SKM-1 treated with dmso at 0.1 percent for 144 hours (cell line): ENCODE measurements at regions not wholly inside any gene's neighbourhood (a gene's known extent, or its start where the extent isn't known, plus 50 kb on each side); places are given as distances from the start of the nearest gene placed in this dataset.
A peak's percentile ranks its signal among the peaks of the same experiment; 100 is the strongest.

ENCODE experiments used
- DNase-seq: peaks from one replicate; lab custom pipeline; 2025; ENCODE audit not compliant: unreplicated experiment; lab: John Stamatoyannopoulos, UW

DNA sequence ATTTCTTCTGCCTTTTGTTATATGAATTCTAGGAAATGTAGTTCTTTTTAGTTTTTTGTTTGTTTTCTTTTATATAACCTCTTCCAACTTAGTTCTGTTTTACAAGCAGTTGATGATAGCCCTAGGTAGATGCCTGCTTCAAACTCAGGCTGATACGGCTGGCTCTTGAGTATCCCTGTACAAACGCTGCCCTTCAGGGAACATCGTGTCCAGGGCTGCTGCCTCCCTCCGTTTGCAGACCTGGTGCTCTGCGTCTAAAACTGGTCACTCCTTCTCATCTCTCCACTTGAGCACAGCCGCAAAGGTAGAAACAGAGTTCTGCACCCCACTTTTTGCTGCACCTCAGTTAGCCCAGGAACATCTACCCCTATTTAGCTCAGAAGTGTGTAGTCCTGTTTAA lies 310.1 kb downstream of the PRL start:
- DNase-seq: no peak

DNA sequence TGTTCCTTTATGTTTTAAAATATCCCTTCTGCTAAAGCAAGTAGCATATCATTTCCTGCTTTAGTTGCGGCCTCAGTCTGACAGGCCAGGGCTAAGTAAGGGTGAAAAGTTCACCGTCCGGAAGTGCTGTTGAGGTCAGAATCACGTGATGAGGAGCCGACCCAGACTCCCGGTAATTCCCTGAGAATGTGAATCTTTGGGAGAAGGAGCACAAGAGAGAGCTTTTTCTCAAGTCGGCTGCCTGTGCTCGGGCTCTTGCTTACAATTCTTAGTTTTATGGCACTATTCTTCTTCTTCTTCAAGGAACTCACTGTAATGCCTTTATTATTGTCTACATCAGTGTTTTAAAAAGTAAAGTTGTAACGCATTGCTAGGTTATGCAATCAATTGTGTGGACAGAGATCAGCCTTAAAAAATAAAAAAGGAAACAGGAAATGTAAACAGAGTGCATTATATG lies 309.3 kb downstream of the PRL start:
- peak; percentile 69 for DNase-seq

DNA sequence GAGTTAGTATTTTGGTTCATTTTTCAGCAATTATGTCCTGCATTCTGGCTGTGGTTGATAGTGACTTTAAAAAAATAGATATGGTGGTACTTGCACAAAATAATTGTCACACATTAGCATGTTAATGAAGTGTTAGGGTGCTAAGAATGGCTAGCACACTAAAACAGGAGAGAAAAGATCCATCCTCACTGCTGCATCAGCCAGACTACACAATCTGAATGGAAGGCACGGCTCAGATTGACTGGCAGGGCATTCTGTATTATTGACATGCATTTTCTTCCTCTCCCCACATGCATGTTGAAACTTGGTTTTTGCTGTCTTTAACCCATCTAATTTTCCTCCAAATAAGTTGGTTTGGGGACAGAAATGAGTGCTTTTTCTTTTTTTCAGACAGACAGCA lies 306.3 kb downstream of the PRL start:
- no peak for DNase-seq

DNA sequence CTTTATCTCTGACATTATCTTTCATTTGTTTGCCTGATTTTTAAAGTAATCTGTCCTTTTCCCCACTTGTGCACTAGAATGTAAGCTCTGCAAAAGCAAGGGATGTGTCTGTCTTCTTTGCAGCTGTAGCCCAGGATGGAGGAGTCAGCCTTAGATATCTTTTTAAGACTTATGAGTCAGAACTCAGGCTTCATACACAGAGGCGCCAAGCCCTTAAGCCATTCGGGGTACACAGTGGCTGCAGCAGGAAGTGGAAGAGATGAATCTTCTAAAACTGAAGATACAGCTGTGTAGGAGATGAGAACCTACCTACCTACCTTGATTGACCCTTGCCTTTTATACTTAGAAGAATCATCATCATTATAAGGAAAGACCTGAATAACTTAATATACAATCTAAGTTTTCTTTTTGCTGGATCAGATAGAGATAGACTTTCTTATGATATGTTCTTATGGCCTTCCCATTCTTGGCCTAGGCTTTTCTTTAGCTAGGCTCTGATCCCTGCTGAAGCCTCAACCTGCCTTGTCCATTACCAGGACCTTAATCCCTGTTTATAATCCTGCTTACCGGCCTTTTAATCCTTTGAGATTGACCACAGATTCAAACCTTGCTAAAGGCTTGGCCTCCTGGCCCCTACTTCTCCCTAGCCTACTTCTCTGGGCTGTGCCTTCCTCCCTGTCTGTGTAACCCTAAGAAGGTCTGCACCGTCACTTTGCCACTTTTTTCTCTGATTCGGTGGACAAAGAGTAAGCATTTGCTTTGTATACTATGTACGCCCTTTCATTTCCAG lies 304.5 kb downstream of the PRL start:
- no peak for DNase-seq

DNA sequence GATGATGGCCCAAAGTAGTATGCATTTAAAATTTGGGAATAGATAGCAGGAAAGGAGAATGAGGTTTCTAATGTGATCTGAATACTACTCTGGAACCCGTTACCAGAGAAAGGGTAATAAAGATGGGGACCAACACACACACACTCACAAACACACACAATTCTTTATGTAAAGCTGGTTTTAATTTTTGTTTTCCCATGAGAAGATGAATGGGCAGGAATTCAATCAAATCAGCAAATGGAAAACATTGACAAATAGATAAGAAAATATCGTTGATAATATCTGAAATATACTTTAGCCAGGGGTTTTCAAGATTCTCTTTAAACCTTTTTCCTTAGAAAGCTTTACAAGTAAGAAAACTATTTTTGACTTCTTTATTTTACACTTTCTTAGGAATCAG lies 303.0 kb downstream of the PRL start:
- no peak for DNase-seq

DNA sequence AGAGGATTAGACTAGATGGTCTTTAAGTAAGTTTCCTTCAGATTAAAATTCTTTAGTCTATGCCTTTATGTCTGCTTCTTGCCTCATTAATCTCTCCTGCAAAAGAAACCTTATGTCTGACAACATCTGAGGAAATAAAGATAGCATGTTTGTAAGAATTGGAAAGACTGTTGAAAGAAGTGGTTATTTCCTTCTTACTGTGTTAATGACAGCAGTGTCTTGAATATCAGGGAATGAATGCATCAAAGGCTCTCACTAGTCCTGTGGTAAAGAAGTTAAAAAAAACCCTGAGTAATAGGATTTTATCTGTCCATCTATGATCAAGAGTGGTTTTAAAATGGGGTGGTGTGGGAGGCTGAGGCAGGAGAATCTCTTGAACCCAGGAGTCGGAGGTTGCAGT lies 302.0 kb downstream of the PRL start:
- DNase-seq: no peak

DNA sequence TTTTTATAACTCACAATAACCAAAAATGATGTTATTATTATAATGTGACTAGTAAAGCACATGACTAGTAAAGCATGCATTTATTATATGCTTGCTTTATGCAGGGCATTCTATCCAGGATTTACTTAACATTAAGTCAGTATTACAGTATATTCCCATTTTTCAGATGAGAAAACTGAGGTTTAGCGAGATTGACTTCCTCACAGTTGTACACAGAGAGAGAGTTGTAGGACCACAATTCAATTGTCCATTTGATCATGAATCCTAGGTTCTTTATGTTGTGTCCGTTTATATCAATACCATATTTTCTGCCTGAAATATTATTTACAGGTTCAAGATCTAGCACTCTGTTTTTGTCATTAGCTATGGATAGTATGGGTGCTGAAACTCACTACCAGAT lies 301.5 kb downstream of the PRL start:
- DNase-seq: no peak

DNA sequence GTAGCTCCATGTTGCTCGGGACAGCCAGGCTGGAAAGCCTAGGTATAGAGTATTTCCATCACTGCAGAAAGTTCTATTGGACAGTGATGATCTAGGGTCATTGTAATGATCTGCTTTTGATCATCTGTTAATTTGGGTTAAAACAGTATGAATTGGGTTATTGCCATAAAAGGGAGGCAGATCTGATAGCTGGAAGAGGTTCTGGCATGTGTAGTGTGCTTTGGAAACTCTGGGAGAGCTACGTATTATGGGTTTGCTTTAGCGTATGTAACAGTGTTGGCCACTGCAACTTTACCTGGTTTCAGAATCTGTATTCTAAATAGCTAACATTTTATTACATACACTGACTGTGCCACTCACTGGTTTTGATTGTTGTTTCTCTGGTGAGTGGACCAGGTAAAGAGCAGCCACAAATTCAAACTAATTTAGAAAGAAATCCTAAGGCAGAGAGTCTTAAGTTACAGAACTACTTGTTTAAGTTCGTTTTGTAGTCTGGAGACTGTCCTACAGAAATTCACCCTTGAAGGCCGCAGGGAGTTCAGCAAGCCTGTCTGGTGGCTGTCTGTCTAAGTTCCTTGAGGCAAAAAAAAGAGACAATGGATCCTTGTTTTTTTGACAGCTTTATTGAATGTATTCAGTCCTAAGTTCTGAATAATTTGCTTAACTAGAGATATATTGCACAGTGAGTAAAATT lies 300.3 kb downstream of the PRL start:
- DNase-seq: no peak

DNA sequence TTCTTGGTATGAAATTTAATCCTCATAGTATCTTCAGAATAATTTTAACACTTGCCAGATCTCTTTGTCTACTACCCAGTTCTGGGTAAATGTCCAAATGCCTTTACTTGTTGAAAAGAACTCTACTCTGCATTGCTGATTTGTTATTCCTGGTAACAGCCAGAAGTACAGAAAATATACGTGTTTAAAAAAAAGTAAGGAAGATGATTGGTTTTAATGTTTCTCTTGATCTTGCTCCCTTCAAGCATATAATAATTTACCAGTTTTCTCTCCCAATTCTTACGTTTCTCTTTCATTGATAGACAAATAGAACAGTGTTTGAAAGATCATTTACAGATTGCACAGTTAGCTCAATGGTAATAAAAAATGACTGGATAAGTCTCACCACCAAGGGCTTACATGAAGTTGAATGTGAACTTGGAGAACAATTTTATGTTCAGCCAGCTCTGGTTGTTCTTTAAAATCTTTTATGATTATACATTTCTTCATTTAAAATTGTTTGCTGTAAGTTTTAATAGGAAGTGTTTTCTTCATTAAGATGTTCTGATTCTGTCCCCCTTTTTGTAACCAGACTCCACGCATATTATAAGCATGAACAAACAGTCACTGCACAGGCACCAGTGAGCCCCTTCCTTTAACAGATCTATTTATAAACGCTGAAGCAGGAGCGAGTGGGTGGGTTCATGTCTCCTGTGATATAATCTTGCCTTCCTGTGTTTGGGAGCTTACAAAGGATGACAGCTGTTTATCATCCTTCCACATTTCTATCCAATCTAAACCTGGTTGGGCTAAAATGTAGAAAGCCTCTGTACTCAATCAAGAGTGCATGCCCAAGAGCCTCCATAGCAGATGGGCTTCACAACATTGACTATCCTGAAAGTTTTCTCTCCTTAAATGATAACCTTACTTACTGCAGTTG lies 299.5 kb downstream of the PRL start:
- no peak for DNase-seq

DNA sequence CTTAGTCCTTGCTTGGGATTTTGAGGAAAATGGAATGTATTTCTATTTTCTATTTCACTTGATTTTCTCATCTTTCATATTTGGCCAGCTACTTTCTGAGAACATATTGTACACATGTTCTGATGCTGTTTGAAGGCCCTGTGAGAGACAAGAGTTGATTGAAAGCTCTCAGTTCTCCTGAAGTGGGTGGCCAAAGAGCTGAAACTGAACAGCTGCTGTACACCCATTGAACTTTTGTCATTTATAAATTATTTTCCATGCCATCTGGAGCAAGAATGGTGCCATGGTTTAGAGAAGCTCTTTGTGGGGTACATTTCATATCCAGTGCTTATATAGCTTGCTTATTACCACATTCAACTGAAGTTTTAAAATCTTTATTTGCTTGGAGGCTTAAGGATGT lies 298.3 kb downstream of the PRL start:
- DNase-seq: no peak

DNA sequence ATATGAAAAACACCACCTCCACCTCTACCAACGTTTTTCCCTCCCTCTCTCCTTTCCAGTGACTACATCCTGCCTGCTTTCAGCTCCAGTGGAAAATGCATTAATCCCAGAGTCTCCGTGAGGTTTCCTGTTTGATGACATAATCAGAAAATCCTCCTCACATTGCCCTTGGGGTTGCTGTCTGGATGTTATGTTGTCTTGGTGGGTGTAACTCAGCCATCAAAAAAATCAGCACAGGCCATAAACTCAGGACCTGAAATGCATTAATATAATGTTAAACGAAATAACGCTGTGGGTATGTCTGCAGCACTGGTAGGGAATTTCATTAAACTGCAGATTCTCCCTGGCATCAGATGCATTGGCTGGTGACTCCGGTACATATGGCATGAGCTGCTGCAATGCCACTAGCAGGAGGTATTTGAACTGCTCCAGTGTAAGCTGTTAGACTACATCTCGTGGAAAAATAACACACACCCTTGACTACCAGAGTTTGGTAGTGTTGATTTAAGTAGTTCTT lies 297.8 kb downstream of the PRL start:
- DNase-seq: no peak

DNA sequence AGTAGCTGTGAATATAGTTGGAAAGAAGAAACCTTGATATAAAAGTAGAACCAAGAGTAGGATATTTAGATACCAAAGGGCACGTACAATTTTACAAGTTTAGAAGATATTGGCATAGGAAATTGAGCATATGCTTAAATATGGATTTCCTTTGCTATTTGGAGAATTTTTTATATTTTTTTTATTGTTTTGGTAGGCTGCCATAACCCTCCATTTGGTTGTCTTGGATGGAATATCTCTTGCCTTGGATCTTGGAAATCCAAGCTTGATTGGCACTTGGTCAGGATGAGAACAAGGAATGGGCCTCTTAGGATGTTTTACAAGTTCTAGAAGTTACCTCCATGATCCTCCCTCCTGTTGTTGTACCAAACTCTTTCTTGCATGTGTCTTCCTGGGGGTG lies 297.1 kb downstream of the PRL start:
- no peak for DNase-seq

DNA sequence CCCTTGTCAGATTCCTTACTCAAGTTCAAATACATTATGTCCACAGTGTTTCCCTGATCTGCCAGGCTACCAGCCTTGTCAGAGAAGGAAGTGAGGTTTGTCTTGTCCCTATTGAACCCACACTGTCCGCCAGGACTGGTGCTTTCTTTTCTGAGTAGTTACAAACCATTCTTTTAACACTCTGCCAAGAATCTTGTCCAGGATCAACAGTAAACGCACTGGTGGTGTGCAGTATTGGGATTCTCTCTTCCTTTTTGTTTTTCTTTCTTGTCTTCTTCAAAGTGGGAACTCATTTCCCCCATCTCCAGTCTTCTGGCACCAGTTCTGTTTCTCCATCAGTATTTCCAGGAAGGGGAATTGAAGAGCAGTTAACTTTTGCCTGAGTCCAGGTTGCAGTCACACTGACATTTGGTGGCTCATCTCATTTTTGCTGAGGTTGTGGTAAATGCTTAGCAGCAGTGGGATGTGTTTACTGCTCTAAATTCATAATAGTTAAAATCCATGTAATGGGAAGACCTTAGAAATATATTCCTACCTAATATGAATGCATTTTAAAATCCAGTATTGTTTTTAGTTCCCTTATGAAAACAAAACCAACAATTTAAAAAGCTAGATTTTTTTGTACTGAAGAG lies 295.3 kb downstream of the PRL start:
- DNase-seq: no peak

DNA sequence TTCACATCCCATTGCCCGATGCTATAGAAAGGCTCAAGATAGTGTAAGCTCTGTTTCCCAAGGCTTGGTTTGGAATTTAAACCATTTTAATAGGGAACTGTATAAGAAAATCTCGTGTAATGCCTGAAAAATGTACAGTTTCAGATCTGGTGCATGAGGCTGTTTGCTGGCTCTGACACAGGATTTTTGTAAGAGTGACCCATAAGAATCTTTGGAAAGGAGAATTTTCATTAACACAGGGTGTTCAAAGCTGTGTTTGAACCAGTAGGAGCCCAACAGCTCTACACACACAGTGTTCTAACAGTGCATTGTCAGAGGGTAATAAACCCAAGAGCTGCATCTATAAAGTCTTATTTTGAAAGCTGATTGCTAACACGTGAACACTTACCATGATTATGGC lies 293.5 kb downstream of the PRL start:
- no peak for DNase-seq

DNA sequence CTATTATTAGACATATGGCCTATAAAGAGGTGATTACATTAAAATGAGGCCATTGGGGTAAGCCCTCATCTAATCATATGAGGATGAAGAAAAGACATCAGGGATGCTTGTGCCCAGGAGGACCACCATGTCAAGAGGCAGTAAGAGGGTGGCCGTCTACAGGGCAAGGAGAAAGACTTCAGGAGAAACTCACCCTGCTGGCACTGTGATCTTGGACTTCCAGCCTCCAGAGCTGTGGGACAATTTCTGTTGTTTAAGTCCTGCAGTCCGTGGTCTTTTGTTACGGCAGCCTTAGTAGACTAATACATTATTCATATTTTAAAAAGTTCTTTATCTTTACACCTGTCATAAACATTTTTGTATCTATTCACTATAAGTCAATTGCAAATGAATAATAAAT lies 290.0 kb downstream of the PRL start:
- no peak for DNase-seq

DNA sequence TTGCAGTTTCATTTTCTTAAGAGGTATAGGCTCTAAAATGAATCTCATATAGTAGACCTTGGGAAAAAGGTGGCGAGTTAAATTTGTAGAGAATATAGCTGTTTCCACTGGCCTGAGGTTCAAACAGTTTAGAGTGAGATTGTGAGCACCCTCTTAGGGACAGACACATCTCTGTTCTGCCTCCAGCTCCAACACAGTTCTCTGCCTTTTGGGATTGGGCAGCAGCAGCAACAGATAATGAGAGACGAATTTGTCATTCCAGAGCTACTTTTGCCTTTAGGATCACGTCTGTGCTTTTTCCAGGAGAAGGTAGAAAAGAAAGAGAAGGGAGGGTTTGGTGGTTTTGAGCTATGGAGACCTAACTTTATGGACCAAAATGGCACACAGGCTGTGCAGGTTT lies 289.4 kb downstream of the PRL start:
- DNase-seq: no peak

DNA sequence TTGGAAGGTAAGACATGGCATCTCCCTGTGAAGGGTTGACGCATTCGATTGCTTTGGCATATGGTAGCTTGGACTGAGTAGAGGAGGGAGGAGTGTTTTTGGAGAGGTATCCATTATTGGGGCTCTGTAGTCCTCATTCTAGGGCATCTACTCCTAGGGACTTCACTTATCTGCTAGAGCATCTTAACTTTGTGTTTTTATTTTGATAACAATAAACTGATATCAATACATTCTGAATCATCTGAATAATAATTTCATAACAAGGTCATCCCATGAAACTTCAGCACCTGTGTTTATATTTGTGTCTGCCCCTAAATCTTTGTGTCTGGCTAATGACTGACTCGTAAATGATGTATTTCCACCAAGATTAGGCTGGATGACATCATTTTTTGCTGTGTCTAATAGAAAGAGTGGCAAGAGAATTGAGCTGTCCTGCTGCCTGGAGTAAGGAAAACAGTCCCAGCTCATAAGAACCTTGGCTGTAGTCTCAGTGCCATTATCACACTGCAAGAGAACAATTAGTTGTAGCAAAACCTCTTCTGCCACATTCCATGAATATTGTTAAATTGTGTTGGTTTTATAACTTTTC lies 288.5 kb downstream of the PRL start:
- no peak for DNase-seq

DNA sequence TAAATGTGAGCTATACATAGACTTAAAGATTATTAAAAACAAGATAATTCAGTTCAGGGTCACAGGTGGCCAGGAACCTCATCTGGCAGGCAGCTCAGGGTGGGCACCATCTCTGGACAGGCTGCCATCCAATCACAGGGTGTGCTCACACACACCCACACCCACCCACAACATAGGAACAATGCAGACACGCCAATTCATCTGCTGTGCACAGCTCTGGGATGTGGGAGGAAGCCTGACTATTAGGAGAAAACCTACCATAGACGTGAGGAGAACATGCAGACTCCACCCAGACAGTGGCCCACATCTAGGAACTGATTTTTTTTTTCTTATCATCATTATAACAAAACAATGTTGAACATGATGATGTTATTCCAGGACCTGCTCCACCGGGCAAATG lies 286.7 kb downstream of the PRL start:
- no peak for DNase-seq

DNA sequence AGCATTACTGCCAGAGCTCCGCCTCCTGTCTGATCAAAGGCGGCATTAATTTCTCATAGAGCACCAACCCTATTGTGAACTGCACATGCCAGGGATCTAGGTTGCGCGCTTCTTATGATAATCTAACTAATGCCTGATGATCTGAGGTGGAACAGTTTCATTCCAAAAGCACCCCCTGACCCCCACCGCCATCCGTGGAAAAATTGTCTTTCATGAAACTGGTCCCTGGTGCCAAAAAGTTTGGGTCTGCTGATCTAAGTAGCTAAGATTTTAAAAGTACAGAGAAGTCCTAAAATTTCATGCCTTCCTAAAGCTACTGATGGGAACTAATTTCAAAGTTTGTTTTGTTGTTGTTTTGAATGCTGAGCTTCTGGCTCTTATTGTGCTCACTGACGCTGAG lies 281.6 kb downstream of the PRL start:
- DNase-seq: no peak

DNA sequence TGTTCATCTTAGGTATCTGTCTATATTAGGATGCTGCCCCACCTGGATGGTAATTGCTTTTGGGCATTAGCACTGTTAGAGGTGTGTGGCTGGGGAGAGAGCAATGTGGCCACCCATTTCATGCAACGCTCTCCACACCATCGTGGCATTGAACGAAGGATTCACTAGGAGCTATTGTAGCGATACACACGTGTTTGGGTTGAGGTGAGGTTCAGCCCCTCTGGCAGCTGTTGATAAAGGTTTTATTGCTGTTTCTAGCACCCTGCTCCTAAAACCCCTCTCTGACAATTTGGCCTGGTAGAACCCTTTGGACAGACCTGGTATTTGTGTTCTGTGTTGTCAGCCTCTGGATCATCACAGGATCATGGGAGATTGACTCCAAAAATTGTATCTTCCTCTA lies 280.9 kb downstream of the PRL start:
- no peak for DNase-seq

DNA sequence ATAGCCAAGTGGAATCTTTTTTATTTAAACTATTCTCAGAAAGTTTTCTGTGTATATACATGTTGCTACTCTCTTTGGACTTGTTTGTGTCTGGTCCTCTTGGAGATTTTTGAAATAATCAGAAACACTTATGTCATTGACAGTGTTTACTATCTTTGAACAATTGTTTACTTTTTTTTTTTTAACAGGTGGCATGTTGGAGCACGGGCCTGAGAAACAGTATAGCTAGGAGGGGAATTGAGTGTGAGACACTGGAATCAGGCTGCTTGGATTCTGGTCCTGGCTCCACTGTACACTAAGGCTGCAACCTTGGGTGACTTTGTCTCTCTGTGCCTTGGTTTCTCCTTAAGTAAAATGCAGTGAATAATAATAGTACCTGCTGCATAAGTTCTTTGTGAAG lies 279.6 kb downstream of the PRL start:
- DNase-seq: no peak
